Mucosa of gallbladder (tissue), 1 donor: ENCODE measurements at regions not wholly inside any gene's neighbourhood (a gene's known extent, or its start where the extent isn't known, plus 50 kb on each side); places are given as distances from the start of the nearest gene placed in this dataset.

ENCODE experiments used
- DNase-seq: peaks from one replicate; pipeline ENCODE4 v3.0.0-alpha.2; 2020; ENCODE audit warnings: low spot score
- donor health status: DM: no; HTN: no; CAD: no.

DNA sequence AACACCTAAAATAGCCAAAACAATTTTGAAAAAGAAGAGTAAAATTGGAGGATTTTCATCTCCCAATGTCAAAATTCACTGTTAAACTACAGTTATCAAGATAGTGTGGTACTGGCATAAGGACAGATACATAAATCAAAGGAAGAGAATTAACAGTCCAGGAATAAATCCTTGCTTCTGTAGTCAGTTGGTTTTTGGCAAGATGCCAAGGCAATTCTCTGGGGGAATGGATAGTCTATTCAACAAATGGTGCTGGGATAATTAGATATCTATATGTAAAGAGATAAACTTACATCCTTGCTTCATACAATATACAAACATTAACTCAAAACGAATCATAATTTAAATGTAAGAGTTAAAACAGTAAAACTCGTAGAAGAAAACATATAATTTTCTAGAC lies 57.9 kb upstream of the SELENOK start:
- DNase-seq = no peak

- DNase-seq = no peak
Observed at GRCh38 chr3:53948174-53948573, 56.5 kb upstream of the SELENOK start.

GRCh38 chr3:53944028-53944427 lies 52.4 kb upstream of the SELENOK start:
- no peak for DNase-seq

- DNase-seq = no peak
Observed at GRCh38 chr3:53941950-53942349, 50.3 kb upstream of the SELENOK start.
